GM12872 (cell line): ENCODE measurements at regions not wholly inside any gene's neighbourhood (a gene's known extent, or its start where the extent isn't known, plus 50 kb on each side); places are given as distances from the start of the nearest gene placed in this dataset.

Source experiments
- TF ChIP-seq, protein P1 (sequence below): IDR thresholded peaks from 3 replicates; pipeline ENCODE4 v1.5.1; 2011; ENCODE audit warnings: low read depth, mild to moderate bottlenecking, low read length, moderate library complexity; ENCODE audit not compliant: insufficient read depth

DNA sequence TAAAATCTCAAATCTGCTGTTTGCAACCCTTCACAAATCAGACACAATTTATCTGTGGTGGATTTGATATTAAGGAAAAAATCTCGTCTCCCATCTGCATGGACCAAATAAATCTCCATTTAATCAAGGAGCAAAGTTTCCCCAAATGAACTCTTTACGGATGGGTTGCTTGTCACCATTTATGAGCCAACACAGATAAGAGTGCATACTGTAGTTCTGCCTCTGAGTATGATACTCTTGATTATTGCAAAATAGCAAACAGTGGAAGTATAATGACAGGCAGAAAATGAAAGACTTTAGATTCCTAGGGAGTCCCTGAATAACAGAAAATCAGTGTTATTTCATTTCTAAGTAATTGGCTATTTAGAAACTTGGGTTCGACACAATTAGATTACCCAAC is 1395.9 kb downstream of the FAM181B start:
- TF ChIP-seq, protein P1, sequence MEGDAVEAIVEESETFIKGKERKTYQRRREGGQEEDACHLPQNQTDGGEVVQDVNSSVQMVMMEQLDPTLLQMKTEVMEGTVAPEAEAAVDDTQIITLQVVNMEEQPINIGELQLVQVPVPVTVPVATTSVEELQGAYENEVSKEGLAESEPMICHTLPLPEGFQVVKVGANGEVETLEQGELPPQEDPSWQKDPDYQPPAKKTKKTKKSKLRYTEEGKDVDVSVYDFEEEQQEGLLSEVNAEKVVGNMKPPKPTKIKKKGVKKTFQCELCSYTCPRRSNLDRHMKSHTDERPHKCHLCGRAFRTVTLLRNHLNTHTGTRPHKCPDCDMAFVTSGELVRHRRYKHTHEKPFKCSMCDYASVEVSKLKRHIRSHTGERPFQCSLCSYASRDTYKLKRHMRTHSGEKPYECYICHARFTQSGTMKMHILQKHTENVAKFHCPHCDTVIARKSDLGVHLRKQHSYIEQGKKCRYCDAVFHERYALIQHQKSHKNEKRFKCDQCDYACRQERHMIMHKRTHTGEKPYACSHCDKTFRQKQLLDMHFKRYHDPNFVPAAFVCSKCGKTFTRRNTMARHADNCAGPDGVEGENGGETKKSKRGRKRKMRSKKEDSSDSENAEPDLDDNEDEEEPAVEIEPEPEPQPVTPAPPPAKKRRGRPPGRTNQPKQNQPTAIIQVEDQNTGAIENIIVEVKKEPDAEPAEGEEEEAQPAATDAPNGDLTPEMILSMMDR: no peak

DNA sequence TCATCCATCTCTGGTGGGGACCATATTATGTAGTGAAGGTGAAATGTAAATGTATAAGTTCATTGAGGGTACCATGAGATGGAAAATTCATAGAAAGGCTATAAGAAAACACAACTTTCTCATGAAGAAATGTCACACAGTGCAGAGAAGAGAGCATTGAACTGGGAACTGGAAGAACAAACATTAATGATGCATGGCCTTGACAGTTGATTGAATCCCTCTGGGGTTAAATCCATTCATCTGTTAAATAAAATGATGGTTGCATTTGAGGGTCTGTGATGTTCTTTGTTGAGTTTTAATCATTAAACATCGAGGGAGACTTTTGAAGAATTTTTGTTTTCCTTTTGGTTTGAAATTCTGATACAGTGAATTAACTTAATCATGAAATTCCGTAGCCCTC is 1401.4 kb downstream of the FAM181B start:
- TF ChIP-seq, protein P1: no peak

DNA sequence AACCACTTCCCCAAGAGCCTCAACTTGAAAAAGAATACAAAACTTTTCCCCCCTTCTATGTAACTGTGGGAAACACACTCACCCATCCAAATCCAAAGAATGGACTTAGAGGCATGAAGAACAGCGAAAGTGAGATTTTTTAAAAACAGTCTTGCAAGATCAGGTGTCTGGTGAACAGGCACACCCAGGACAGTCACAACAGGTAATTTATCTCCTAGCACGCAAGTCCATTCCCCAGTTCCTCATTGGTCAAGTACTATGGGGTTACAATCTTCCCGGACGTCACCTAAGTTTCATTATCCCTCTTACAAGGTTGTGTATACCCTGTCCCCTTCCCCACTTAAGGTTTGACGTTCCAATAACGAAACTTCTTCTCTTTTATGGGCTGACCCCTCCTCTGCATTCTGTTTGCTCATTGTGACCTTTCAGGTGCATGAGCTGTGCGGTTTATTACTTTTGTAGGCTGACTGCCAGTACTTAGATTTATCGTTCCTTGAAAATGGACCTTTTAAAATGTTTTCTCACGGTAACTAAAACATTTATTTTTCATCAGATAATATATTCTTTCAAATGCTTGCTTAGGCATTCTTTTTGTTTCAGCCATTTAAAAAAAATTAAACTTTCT is 1401.9 kb downstream of the FAM181B start:
- TF ChIP-seq, protein P1: no peak

DNA sequence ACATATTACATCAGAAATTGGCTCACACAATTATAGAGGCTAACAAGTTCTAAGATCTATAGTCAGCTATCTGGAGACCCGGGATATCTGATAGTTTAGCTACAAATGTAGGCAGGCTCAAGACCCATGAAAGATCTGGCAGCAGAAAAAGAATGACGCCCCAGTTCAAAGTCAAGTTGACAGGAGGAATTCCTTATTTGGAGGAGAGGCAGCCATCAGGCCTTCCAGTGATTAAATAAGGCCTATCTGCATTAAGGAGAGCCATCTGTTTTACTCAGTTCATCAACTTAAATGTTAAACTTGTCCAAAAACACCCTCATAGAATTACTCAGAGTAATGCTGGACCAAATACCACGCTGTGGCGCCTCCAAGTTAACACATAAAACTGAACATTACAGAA is 1402.6 kb downstream of the FAM181B start:
- TF ChIP-seq, protein P1: no peak

DNA sequence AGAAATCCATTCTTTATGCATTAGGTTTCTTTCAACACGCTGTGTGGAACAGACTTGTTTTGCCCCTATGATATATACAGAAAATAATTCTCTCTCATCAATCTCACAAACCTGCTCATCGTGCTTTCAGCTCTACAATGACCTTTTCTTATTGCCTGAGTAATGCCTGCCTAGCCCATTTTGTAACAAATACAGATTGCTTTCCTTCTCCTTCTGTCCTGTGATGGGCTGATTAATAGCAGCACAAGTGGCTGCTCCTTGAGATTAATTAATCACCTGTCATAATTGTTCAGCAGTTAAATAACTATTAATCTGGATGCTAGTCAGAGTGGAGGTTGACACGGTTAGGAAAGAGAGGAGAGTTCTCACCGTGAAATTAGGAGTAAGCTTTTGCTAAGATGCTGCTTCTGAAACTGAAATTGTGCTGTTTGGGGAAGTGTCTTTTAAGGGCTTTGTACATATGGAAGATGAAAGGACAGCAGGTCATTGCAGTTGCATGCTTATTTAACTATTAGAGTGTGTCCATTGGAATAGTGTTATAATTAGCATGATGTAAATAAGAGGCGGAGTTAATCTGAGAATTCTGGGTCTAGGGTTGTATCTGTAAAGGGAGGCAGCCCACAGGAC is 1430.5 kb downstream of the FAM181B start:
- TF ChIP-seq, protein P1: no peak

DNA sequence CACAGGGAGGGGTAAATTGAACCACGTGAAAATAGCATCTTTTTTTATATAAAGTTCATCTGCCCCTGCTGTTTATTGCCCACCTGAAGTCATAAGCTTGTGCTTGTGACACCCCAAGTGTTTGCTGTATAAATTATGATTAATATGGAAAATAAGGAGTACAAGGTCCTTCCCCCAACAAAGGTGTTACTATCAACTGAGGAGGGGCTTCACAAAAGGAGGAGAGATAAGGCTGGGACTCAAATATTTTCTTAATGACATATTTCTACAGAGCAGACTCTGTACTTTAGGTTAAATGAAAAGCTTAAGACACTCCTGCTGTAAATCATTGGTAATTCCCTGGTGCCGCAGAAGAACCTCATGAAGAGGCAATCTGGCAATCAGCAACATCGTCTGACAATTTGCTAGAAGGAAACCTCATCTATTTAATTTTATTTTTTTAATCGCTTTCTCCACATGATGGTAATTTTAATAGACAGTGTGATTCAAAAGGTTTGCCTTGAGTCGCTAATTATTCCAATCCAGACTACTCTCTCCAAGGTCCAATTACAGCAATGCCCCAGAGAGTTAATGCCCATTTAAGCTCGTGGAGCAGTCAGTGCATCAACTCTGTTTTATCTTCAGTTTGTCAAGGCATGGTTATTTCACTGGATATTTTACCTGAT is 1432.4 kb downstream of the FAM181B start:
- TF ChIP-seq, protein P1: no peak

DNA sequence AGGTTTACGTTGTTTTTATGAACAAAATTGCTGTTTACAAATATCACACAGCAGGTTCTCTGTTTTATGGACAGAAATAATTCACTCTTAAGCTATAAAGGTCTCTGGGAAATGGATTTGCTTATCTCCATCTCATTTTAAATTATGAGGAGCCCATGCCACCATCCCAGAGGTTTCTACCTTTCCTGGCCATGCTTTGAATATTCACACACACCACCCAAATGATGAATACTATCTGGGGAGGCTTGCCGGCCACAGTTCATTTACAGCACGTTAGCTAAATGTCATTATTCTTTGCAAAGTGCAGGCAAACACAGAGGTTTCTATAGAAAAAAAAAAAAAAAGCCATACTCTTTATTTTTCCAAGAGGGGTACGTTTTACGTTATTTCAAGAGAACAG is 1446.7 kb downstream of the FAM181B start:
- TF ChIP-seq, protein P1: no peak
